ENCODE measurements at regions not wholly inside any gene's neighbourhood (a gene's known extent, or its start where the extent isn't known, plus 50 kb on each side); places are given as distances from the start of the nearest gene placed in this dataset.

GRCh38 chr14:25220514-25220913 lies 170.6 kb upstream of the STXBP6 start:
- no peak for DNase-seq (ENCODE audit: low spot score in 2 of 2)
- no peak for TF ChIP-seq POLR2A (IDR thresholded peaks at IDR 0.05)
- no peak for TF ChIP-seq CTCF (IDR thresholded peaks at IDR 0.05)
- no peak overlapping the region for H3K4me3 ChIP-seq (ENCODE audit: low read depth, poor library complexity, severe bottlenecking)
- intact Hi-C loops (cut with DNase I; ENCODE audit: low total_unique reads): no loop called here

GRCh38 chr14:25215607-25216006 lies 165.7 kb upstream of the STXBP6 start:
- DNase-seq (ENCODE audit: low spot score in 2 of 2): no peak
- TF ChIP-seq CTCF (IDR thresholded peaks at IDR 0.05) (no peak), POLR2A (IDR thresholded peaks at IDR 0.05) (no peak)
- intact Hi-C loops (cut with DNase I; ENCODE audit: low total_unique reads): no loop called here
- no peak overlapping the region for H3K4me3 ChIP-seq (ENCODE audit: low read depth, poor library complexity, severe bottlenecking)

- TF ChIP-seq POLR2A (IDR thresholded peaks at IDR 0.05) (no peak), CTCF (IDR thresholded peaks at IDR 0.05) (no peak)
- intact Hi-C loops (cut with DNase I; ENCODE audit: low total_unique reads): no loop called here
- no peak for DNase-seq (ENCODE audit: low spot score in 2 of 2)
Observed at GRCh38 chr14:25197885-25198284, 147.9 kb upstream of the STXBP6 start.

GRCh38 chr14:25180221-25180620 lies 130.3 kb upstream of the STXBP6 start:
- 85 to 94% methylated on average over 1 of the region's 1 CpG for WGBS, 2 donors
- H3K4me3 ChIP-seq (ENCODE audit: low read depth, poor library complexity, severe bottlenecking): no peak overlapping the region
- TF ChIP-seq CTCF (IDR thresholded peaks at IDR 0.05) (no peak), POLR2A (IDR thresholded peaks at IDR 0.05) (no peak)
- intact Hi-C loops (cut with DNase I; ENCODE audit: low total_unique reads): no loop called here
- DNase-seq (ENCODE audit: low spot score in 2 of 2): no peak

More at GRCh38 chr14:25197885-25198284, 147.9 kb upstream of the STXBP6 start:
- no peak overlapping the region for H3K4me3 ChIP-seq (ENCODE audit: low read depth, poor library complexity, severe bottlenecking)

GRCh38 chr14:25178255-25178654 lies 128.3 kb upstream of the STXBP6 start:
- H3K4me3 ChIP-seq (ENCODE audit: low read depth, poor library complexity, severe bottlenecking): no peak overlapping the region
- WGBS, 2 donors: 60 to 87% methylated on average over 3 of the region's 3 CpGs
- no peak for DNase-seq (ENCODE audit: low spot score in 2 of 2)
- intact Hi-C loops (cut with DNase I; ENCODE audit: low total_unique reads): no loop called here
- TF ChIP-seq POLR2A (IDR thresholded peaks at IDR 0.05) (no peak), CTCF (IDR thresholded peaks at IDR 0.05) (no peak)

GRCh38 chr14:25150934-25151790 lies 101.2 kb upstream of the STXBP6 start:
- intact Hi-C loops (cut with DNase I; ENCODE audit: low total_unique reads): no loop called here
- no peak for DNase-seq (ENCODE audit: low spot score in 2 of 2)
- 24 to 25% methylated on average over 7 of the region's 7 CpGs for WGBS, 2 donors
- no peak overlapping the region for H3K4me3 ChIP-seq (ENCODE audit: low read depth, poor library complexity, severe bottlenecking)
- TF ChIP-seq POLR2A (IDR thresholded peaks at IDR 0.05) (no peak), CTCF (IDR thresholded peaks at IDR 0.05) (no peak)

Measured in lower leg skin (tissue), 4 donors.